Mucosa of gallbladder (tissue), 1 donor: ENCODE measurements at regions not wholly inside any gene's neighbourhood (a gene's known extent, or its start where the extent isn't known, plus 50 kb on each side); places are given as distances from the start of the nearest gene placed in this dataset.

ENCODE experiments used
- DNase-seq: peaks from one replicate; pipeline ENCODE4 v3.0.0-alpha.2; 2020; ENCODE audit warnings: low spot score
- donor health status: DM: no; HTN: no; CAD: no.

DNA sequence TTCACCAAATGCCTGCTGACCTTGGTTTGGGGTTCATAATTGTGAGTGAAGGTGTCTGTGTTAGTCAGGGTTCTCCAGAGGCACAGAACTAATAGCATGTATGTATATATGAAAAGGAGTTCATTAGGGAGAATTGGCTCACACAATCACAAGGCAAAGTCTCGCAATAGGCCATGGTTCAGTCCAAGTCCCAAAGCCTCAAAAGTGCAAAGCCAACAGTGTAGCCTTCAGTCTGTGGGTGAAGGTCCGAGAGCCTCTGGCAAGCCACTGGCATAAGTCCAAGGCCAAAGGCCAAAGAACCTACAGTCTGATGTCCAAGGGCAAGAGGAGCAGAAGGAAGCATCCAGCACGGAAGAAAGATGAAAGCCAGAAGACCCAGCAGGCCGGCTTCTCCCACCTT lies 257.6 kb upstream of the SHH start:
- no peak for DNase-seq

DNA sequence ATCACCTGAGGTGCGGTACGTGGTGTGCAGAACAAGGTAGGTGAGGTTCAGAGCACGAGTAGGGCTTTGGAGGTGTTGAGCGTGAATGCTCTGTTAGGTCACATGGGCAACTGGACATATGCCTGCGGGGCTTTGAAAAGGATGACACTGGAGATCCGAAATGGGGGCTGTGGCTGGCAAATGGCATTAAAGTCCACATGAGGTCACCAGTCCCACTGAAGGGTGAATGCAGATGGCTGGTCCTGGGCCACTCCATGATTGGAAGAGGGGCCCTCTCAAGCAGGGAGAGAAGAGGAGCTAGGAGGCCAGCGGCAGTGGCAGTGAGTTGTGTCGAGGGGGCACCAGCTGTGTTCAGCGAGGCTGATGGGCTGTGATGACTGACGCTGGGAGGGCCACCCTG lies 254.9 kb upstream of the SHH start:
- no peak for DNase-seq

DNA sequence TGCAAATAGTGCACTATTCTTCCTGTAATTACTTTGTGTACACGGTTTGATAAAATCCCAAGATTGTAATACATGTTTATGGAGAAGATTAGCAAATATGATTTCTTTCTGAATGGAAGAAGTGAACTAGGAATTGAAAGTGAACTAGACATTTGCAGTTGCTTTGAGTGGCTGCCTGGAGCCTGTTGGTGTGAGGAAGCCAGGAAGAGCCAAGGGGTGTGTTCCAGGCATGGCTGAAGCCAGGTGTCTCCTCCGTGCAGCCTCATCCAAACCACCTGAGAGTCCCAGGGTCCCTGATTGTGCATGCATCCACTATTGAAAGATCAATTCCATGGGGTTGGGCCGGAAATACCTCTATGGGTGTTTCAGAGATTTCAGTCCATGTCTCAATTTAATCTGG lies 253.1 kb upstream of the SHH start:
- DNase-seq, result no peak

DNA sequence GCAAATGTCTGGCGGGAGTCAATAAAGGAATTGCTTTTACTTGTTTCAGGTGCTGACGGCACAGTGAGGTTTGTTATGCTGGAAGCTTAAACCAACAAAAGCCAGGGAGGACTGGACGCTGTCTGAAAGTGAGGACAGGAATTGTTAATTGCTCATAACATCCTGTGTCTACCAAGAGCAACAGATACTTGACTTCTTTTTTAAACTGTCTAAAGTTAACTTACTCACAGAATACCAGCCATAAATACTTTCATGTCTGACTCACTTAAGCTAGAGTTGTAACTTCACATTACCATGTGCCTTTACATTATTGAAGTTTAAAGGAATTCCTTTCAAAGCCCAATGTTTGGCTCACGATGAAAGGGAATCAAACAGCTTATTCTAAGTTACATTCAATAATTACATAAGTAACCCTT lies 252.7 kb upstream of the SHH start:
- DNase-seq, result no peak

DNA sequence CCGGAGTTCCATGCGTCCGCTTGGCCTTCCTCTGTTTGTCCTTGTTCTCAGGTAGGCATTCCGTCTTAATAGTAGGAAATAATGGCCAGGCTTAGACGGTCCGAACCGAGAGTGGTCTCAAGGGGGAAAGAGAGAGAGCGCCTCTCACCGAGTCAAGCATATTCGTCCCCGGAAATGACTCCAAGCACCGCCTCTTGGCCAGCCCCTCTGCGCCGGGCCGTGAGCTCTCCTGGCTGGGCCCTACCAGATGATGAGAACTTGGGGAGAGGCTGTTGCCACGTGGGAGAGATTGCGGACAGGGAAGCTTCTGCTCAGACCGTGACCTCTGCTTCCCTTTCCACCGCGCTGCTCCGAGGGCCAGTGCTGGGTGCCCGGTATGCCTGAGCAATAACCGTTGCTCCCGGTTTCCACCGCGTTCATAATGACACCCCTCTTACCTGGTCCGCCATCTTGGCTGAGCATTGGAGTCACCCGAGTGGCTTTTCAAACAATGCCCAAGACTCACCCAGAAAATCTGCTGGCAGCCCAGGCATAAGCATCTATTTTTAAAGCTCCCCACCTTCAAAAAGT lies 251.1 kb upstream of the SHH start:
- no peak for DNase-seq

DNA sequence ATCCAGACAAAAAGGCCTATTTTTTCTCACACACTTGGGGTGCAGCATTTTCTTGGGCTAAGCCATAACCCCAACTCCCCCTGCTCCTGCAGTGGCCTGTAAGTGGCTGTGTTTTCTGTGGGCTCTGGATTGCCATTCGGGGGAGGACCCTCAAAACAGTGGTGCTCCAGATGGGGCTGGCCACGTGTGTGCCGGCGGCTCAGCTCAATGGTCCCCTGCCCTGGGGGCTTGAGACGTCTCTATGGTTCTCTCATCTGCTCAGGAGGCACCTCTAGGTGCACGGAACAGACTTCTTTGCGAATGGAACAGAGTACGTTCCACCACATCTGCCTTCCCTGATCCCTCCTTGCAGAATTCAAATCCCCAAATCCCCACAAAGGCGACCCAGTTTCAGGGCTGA lies 250.0 kb upstream of the SHH start:
- no peak for DNase-seq

DNA sequence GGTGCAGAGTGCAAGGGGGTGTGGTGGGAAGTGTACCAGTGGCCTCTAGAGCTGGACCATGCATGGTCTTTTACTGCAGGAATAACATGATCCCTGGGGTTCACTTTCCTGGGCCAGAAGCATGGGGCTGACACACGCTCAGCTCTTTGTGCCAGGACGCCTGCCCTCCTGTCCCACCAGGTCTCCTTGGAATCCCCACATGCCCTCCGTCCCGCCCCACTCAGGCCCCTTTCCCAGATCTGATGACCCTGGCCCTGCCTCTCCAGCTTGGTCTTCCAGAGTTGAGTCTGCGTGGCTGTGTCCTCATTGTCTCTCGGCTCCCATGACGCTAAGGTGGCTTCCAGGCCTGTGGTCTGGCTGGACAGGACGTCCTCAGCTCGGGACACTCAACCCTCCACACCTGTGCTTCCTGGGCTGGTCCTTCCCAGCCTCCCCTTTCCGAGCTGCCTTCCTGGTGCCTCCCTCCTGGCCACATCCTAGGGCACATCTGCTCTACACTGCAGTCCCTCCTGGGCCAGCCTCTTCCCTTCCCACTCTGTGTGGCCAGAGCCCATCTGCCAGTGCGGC lies 249.5 kb upstream of the SHH start:
- no peak for DNase-seq

DNA sequence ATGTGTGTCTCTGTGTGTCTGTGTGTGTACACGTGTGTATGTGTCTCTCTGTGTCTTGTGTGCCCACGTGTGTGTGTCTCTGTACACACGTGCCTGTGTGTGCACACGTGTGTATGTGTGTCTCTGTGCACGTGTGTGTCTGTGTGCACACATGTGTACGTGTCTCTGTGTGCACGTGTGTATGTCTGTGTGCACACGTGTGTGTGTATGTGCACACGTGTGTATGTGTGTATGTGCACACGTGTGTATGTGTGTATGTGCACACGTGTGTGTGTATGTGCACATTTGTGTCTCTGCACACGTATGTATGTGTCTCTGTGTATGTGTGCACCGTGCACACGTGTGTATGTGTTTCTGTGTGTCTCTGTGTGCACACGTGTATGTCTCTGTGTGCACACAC lies 248.7 kb upstream of the SHH start:
- no peak for DNase-seq

DNA sequence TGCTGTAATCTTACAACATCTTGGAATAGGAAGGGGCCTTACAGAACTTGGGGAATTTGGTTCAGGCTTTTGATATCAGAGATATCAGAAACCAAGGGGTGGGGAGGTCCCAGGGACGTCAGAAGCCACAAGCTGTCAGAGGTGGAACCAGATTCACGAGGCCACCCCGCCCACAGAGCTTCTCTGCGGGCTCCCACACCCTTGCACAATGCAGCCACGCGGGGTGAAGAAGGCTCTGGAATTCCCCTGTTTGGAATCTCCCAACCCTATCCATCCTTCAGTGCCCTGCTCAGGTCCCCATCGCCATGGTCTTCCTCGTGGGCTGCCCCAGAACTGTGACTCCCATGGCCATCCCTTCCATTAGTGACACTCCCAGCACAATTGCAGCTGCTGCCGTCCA lies 247.1 kb upstream of the SHH start:
- no peak for DNase-seq

DNA sequence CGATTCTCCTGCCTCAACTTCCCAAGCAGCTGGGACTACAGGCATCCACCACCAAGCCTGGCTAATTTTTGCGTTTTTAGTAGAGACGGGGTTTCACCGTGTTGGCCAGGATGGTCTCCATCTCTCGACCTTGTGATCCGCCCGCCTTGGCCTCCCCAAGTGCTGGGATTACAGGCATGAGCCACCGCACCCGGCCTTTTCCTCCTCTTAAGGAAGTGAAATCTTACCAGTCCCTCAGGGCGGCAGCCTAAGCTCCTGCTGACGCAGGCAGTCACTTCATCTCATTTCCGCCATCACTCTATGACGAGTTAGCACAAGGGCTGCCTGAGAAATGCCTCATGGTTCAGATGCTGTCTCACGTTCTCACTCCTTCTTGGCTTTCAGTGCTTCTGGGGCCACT lies 246.0 kb upstream of the SHH start:
- DNase-seq, result no peak

DNA sequence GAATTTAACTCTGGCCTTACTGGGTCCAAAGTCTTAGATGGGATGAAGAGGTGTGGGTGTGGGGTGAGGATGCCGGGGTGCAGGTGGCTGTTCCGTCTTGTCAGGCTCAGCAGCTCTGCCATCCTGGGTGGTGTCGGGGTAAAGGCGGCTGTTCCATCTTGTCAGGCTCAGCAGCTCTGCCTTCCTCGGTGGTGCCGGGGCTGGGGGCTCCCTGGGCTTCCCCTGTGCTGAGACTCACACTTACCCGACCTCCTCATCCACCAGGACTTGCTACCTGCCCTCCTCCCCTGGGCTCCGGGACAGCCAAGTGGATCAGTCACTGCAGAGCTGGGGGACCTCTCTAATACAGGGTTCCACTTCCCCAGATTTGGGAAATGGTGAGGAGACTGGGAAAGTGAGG lies 244.3 kb upstream of the SHH start:
- no peak for DNase-seq

DNA sequence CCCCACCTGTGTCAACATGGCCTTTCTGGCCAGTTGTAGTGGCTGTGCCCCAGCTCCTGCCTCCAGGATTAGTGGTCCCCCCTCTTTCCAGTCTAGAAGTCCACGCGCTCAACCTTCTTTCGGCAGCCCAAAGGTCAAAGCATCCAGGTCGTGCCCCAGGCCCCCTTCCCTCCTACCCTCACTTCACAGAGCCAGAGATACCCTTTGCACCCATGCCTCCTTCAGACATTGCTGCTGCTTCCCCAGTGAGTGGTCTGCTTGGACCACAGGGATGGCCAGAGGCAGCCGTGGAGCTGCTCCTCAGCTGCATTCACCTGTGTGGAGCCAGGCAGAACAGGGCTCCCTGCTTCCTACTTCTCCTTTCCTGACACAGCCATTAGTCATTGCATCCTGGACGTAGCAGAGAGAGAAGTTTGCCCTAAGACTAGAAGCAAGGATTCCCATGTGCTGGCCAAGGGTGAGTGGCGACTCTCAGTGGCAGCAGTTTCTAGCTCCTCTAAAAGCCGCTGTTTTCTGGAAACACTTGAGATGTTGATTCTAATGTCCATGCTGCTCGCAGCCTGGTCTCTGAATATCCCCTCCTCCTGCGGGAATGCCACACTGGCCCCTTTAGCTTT lies 243.1 kb upstream of the SHH start:
- no peak for DNase-seq

DNA sequence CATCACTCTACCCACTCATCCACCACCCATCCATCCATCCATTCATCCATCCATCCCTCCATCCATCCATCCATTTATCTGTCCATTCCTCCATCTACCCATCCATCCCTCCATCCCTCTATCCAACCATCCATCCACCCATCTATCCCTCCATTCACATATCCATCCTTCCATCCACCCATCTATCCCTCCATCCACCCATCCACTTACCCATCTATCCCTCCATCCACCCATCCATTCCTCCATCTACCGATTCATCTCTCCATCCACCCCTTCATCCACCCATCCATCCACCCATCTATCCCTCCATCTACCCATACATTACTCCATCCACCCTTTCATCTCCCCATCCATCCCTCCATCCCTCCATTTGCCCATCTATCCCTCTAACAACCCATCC lies 239.6 kb upstream of the SHH start:
- DNase-seq, result no peak

DNA sequence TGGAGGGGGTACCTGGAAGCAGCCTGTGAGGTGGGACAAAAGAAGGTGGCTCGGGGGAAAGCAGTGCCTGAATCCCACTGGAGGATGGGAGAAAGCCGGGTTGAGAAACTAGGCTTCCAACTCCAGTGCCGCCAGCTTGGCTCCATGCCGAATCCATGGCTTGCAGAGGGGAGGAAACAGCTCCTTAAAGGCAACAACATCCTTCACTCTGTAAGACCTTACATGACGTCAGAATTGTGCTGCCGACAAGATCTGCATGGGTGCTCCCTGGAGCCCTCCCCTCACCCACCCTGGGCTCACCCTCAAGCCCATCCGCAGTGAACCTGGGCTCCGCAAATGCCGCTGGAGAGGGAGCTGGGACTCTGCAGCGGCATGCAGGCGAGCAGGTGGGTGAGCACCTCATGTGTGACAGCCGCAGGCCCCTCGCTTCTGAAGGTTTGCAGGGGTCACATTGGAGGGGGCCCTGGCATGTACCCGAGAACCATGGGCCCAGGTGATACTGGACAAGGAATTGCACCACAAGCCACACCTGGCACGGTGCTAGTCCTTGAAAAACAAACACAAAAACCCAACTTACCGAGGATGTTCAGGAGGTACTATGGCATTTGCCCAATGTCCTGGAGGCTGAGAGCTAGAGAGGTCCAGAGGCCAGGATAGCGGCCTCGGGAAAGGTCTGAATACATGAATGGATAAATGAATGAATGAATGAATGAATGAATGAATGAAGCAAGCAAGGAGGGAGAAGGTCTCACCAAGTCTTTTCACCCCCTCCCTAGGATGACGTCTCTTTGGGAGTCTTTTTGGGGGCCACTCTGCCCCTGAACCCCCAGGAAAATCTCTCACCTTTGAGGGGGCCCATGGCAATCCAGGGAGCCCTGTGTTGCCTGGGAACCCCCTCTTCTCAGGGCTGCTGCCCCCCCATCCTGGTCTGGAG lies 238.6 kb upstream of the SHH start:
- DNase-seq, result no peak

DNA sequence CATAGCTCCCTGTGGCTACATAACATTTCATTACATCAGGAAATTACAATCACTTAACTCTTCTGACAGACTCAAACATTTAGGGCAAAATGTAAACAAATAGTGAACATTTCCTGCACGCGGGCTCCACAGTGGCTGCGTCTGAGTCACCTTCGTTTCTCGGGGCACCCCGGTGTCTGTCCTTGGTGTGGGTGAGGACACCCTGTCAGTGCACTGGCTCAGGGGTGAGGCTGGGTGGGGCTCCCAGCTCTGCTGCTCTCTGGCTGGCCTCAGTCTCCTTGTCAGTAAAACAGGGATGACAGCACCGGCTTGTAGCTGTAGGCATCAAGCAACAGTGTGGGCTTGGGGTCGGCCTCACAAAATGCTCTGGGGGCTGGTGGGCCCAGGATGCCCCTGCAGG lies 237.1 kb upstream of the SHH start:
- no peak for DNase-seq

DNA sequence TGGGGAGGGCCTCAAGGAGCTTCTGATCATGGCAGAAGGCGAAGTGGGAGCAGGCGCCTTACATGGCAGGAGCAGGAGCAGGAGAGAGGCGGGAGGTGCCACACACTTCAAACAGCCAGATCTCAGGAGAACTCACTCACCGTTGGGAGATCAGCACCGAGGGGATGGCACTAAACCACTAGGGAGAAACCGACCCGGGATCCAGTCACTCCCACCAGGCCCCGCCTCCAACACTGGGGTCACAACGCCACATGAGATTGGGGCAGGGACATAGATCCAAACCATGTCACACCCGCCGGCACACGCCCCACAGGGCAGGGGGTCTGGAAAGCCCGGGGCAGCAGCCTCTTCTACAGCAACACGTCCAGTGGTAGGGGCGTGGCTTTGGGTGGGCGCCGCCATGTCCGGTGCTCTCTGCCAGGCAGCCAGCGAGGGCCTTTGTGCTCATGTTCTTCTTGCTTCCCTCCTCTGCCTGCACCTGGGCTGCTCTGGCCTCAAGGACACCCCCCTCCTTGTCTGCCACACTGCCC lies 233.8 kb upstream of the SHH start:
- DNase-seq, result no peak

DNA sequence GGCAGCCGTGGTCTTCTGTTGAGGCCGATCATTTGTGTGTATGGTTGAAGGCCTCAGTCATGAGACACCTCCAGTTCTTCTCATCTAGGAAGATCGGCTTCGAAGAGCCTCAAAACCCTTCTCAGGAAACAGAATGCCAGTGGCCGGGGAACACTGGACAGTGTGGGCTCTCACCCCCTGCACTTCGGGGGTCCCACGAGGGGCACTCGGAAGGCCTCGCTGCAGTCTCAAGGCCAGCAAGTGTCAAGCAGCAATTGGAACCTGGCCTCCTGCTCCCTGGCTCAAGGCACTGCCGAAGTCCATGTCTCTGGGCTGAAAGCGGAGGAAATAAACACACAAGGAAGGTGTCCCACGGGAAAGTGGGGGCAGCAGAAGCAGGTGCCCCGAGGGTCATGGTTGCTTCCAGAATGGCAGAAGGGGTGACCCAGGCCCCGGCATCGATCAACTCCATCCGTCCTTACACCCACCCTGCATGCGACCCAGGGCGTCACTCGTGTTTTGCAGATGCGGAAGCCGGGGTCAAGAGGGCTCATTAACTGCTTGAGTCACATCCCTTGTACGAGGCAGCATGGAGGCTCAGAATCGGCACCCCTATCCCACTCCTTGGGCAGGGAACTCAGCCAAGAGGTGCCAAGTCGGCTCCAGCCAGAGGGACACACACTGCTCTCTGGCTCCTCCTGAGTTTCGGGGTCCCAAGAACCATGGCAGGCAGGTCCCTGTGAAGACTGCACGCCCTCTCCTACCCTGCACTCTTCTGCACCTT lies 231.3 kb upstream of the SHH start:
- DNase-seq, result no peak

DNA sequence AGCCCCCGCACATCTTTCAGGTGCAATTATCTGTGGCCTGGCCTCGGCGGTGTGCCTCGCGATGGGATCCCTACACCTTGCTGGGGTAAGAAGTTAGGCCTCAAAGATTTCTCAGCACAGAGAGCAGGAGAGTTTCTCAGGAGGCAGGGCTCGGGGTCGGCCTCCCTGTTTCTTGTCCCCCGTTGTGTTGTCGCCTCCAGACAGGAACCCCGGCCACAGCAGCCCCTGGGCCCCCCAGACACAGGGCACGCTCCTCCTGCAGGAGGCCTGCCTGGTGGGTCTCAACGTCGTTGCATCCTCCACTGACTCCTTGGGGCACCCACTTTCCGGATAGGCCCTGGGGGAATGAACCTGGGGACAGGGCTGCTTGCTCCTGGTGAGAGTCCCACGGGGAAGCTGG lies 229.1 kb upstream of the SHH start:
- DNase-seq, result no peak

DNA sequence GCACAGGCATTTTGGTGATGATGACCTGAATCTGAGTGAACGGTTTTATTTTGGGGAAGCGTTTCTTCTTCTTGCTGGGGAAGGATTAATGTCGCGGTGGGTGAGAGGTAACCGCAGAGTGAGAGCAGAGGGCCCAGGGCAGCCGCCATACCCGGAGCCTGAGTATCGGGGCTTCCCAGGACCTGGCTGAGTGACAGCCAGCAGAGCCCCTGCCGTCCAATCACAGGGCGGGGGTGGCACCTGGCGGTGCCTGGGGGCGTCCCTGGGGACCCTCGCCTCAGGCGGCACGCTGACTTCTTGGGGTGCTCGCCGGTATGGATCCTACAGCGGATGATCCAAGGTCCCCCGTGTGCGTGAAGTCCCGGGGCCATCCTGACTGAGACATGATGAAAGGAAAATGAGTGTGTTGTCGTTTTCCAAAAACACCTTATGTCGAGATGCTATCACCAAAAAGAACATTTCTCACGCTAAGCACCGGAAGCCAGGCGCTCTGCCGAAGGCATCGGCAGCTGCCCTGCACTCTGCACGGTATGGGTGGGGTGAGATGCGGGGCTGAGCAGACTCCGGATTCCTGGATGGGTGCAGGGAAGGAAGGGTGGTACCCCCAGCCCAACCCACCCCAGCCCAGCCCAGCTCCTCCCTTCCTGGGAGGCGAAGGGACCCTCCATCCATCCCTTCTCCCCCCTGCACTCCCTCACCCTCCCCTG lies 227.9 kb upstream of the SHH start:
- DNase-seq, result no peak

DNA sequence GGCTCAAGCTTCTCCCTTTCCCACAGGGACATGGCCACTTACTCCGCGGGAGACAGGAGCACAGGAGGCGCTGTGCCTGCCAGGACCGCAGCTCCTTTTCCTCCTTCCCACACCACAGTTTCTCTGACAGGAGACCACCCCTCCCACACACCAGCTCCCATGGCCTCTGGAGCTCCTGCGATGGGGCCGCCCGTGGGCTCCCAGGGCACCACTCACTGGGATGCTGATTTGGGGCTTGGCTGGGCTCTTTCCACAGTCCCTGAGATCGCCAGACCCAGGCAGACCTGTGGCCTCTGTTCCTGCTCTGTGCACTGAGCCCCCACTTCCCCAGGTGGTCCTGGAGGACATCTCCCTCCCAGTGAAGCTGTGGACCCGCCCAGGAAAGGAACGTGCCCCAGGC lies 226.9 kb upstream of the SHH start:
- DNase-seq, result no peak

DNA sequence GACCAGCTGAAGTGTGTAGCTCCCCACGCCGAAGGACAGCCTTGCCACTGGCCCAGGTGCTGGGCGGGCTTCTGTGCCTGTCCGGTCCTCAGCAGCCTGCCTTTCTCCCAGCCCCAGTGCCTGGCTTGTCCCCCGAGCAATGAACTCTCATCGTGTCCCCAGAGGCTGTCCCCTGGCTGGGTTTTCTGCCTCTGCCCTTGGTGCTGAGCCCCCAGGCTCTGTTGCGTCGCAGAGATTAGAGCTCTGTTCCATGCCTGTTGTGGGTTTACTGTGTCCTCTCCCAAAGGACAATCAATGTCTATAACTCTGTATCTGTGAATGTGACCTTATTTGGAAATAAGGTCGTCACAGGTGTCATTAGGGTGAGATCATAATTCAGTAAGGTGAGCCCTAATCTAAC lies 226.1 kb upstream of the SHH start:
- no peak for DNase-seq
